DND-41 (cell line): ENCODE measurements at regions not wholly inside any gene's neighbourhood (a gene's known extent, or its start where the extent isn't known, plus 50 kb on each side); places are given as distances from the start of the nearest gene placed in this dataset.

ENCODE experiments used
- ATAC-seq: fragments of 200-7000 bp; cut with Tn5 transposase; 3 replicates; pipeline ENCODE4 v1.9.1; 2021; ENCODE audit warnings: low read depth; ENCODE audit not compliant: insufficient read depth
- DNase-seq: peaks from one replicate; pipeline ENCODE4 v3.0.0-alpha.2; 2020
- H2AFZ ChIP-seq: 2 replicates; pipeline ENCODE4 v1.6.0; 2012; ENCODE audit warnings: low read depth, low read length
- H3K27ac ChIP-seq: 2 replicates; pipeline ENCODE4 v1.5.1; 2012; ENCODE audit warnings: low read length, inconsistent platforms
- H3K27me3 ChIP-seq: fragments of 200-600 bp; sonication (generic); 2 replicates; pipeline ENCODE4 v1.6.0; 2012; ENCODE audit warnings: low read length, mild to moderate bottlenecking, inconsistent platforms; ENCODE audit not compliant: insufficient read depth, poor library complexity
- H3K36me3 ChIP-seq: 2 replicates; pipeline ENCODE4 v1.5.1; 2012; ENCODE audit warnings: low read length, inconsistent platforms; ENCODE audit not compliant: insufficient read depth
- H3K4me1 ChIP-seq: 2 replicates; pipeline ENCODE4 v1.5.1; 2012; ENCODE audit warnings: mild to moderate bottlenecking, low read length; ENCODE audit not compliant: insufficient read depth
- H3K4me2 ChIP-seq: 2 replicates; pipeline ENCODE4 v1.6.0; 2012; ENCODE audit warnings: mild to moderate bottlenecking, moderate library complexity, low read length, inconsistent platforms; ENCODE audit not compliant: insufficient read depth
- H3K4me3 ChIP-seq, 2 experiments: fragments of 200-600 bp in 1 of 2; shearing (Covaris generic) in 1 of 2; 2 replicates each; pipeline ENCODE4 v1.5.1; 2012 to 2016; ENCODE audit warnings: inconsistent platforms in 2 of 2, low read length in 2 of 2, mild to moderate bottlenecking in 2 of 2, low read depth in 1 of 2, moderate library complexity in 1 of 2
- H3K79me2 ChIP-seq: 2 replicates; pipeline ENCODE4 v1.6.0; 2012; ENCODE audit warnings: low read length, inconsistent platforms; ENCODE audit not compliant: insufficient read depth
- H3K9ac ChIP-seq: 2 replicates; pipeline ENCODE4 v1.6.0; 2012; ENCODE audit warnings: low read depth, mild to moderate bottlenecking, inconsistent platforms, low read length, moderate library complexity
- H3K9me3 ChIP-seq: 2 replicates; pipeline ENCODE4 v1.5.1; 2012; ENCODE audit warnings: low read length, moderate library complexity, mild to moderate bottlenecking, inconsistent platforms; ENCODE audit not compliant: insufficient read depth, severe bottlenecking
- H4K20me1 ChIP-seq: 2 replicates; pipeline ENCODE4 v1.6.0; 2012; ENCODE audit warnings: low read length; ENCODE audit not compliant: insufficient read depth
- CTCF ChIP-seq: IDR thresholded peaks from 2 replicates; pipeline ENCODE4 v1.5.1; 2012; ENCODE audit warnings: borderline replicate concordance, low read length, moderate library complexity, mild to moderate bottlenecking; ENCODE audit not compliant: poor library complexity, severe bottlenecking; ENCODE audit errors: extremely low read depth
- EZH2 ChIP-seq: IDR thresholded peaks from 3 replicates; pipeline ENCODE4 v1.6.1; 2012; ENCODE audit warnings: borderline replicate concordance, low read depth, mild to moderate bottlenecking, moderate library complexity, low read length, inconsistent platforms; ENCODE audit not compliant: severe bottlenecking

- Histone ChIP-seq H3K9ac (no peak overlapping the region), H3K4me3 (no peak overlapping the region), H3K27ac (no peak overlapping the region), H3K4me1 (peaks cover 24% of the 10 kb centered on the region), H3K79me2 (no peaks in the 10 kb centered on the region), H4K20me1 (no peaks in the 10 kb centered on the region), H3K27me3 (no peaks in the 10 kb centered on the region), H3K4me2 (no peak overlapping the region), H2AFZ (no peak overlapping the region), H3K36me3 (no peaks in the 10 kb centered on the region), H3K9me3 (no peaks in the 10 kb centered on the region)
- TF ChIP-seq CTCF = no peak
- no peak for TF ChIP-seq EZH2
- DNase-seq (no peak), ATAC-seq (no peak)
These were observed 98.2 kb upstream of the DHX40 start for GRCh38 chr17:59466946-59467801.

GRCh38 chr17:59469786-59470485 is 95.5 kb upstream of the DHX40 start:
- H3K79me2 ChIP-seq = no peaks in the 10 kb centered on the region
- H2AFZ ChIP-seq = no peak overlapping the region
- DNase-seq (no peak), ATAC-seq (no peak)
- TF ChIP-seq EZH2 (no peak), CTCF (no peak)
- no peak overlapping the region for H3K27ac ChIP-seq
- no peaks in the 10 kb centered on the region for H3K36me3 ChIP-seq
- H3K9me3 ChIP-seq = no peaks in the 10 kb centered on the region
- no peaks in the 10 kb centered on the region for H3K27me3 ChIP-seq
- H3K4me2 ChIP-seq = no peak overlapping the region
- H3K4me3 ChIP-seq = no peak overlapping the region
- H4K20me1 ChIP-seq = no peaks in the 10 kb centered on the region
- H3K9ac ChIP-seq = no peak overlapping the region
- peaks cover 24% of the 10 kb centered on the region for H3K4me1 ChIP-seq

- Histone ChIP-seq H3K27me3 (no peaks in the 10 kb centered on the region), H2AFZ (no peak overlapping the region), H3K4me1 (peaks cover 24% of the 10 kb centered on the region), H3K9ac (no peak overlapping the region), H3K4me3 (no peak overlapping the region), H3K36me3 (no peaks in the 10 kb centered on the region), H3K79me2 (no peaks in the 10 kb centered on the region), H4K20me1 (no peaks in the 10 kb centered on the region), H3K9me3 (no peaks in the 10 kb centered on the region), H3K27ac (no peak overlapping the region), H3K4me2 (no peak overlapping the region)
- ATAC-seq (no peak), DNase-seq (no peak)
- TF ChIP-seq CTCF (no peak), EZH2 (no peak)
These were observed 94.6 kb upstream of the DHX40 start for GRCh38 chr17:59470624-59471297.
